ENCODE measurements at regions not wholly inside any gene's neighbourhood (a gene's known extent, or its start where the extent isn't known, plus 50 kb on each side); places are given as distances from the start of the nearest gene placed in this dataset.

GRCh38 chr18:70506511-70506910 lies 217.7 kb downstream of the SOCS6 start (continued):
- TF ChIP-seq TERF1 (CRISPR knock-in tag; IDR thresholded peaks at IDR 0.05) (no peak), ZNF580 (CRISPR knock-in tag; IDR thresholded peaks at IDR 0.05; ENCODE audit: borderline replicate concordance, low read depth) (no peak), KAT7 (CRISPR knock-in tag; IDR thresholded peaks at IDR 0.05; ENCODE audit: borderline replicate concordance) (no peak), TOPORS (CRISPR knock-in tag; IDR thresholded peaks at IDR 0.05) (no peak), DPF2 (CRISPR knock-in tag; IDR thresholded peaks at IDR 0.05; ENCODE audit: borderline replicate concordance, low read depth) (no peak), SAP130 (CRISPR knock-in tag; IDR thresholded peaks at IDR 0.05; ENCODE audit: low read depth) (no peak), ZNF83 (CRISPR knock-in tag; IDR thresholded peaks at IDR 0.05; ENCODE audit: borderline replicate concordance) (no peak), SMC3 (IDR thresholded peaks at IDR 0.05; ENCODE audit: low read length) (no peak)
- TF ChIP-seq, protein P1, sequence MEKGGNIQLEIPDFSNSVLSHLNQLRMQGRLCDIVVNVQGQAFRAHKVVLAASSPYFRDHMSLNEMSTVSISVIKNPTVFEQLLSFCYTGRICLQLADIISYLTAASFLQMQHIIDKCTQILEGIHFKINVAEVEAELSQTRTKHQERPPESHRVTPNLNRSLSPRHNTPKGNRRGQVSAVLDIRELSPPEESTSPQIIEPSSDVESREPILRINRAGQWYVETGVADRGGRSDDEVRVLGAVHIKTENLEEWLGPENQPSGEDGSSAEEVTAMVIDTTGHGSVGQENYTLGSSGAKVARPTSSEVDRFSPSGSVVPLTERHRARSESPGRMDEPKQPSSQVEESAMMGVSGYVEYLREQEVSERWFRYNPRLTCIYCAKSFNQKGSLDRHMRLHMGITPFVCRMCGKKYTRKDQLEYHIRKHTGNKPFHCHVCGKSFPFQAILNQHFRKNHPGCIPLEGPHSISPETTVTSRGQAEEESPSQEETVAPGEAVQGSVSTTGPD (CRISPR knock-in tag; IDR thresholded peaks at IDR 0.05) = no peak
- TF ChIP-seq, protein P2, sequence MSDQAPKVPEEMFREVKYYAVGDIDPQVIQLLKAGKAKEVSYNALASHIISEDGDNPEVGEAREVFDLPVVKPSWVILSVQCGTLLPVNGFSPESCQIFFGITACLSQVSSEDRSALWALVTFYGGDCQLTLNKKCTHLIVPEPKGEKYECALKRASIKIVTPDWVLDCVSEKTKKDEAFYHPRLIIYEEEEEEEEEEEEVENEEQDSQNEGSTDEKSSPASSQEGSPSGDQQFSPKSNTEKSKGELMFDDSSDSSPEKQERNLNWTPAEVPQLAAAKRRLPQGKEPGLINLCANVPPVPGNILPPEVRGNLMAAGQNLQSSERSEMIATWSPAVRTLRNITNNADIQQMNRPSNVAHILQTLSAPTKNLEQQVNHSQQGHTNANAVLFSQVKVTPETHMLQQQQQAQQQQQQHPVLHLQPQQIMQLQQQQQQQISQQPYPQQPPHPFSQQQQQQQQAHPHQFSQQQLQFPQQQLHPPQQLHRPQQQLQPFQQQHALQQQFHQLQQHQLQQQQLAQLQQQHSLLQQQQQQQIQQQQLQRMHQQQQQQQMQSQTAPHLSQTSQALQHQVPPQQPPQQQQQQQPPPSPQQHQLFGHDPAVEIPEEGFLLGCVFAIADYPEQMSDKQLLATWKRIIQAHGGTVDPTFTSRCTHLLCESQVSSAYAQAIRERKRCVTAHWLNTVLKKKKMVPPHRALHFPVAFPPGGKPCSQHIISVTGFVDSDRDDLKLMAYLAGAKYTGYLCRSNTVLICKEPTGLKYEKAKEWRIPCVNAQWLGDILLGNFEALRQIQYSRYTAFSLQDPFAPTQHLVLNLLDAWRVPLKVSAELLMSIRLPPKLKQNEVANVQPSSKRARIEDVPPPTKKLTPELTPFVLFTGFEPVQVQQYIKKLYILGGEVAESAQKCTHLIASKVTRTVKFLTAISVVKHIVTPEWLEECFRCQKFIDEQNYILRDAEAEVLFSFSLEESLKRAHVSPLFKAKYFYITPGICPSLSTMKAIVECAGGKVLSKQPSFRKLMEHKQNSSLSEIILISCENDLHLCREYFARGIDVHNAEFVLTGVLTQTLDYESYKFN (CRISPR knock-in tag; conservative IDR thresholded peaks at IDR 0.05) = no peak
- TF ChIP-seq, protein P3, sequence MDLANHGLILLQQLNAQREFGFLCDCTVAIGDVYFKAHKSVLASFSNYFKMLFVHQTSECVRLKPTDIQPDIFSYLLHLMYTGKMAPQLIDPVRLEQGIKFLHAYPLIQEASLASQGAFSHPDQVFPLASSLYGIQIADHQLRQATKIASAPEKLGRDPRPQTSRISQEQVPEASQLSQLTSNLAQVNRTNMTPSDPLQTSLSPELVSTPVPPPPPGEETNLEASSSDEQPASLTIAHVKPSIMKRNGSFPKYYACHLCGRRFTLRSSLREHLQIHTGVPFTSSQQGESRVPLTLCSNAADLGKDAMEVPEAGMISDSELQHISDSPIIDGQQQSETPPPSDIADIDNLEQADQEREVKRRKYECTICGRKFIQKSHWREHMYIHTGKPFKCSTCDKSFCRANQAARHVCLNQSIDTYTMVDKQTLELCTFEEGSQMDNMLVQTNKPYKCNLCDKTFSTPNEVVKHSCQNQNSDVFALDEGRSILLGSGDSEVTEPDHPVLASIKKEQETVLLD (CRISPR knock-in tag; IDR thresholded peaks at IDR 0.05; ENCODE audit: low read depth) = no peak

All from HepG2 (cell line).